ENCODE measurements at regions not wholly inside any gene's neighbourhood (a gene's known extent, or its start where the extent isn't known, plus 50 kb on each side); places are given as distances from the start of the nearest gene placed in this dataset.

GRCh38 chr9:106451223-106451622 is 411.7 kb upstream of the ZNF462 start:
- H3K4me2 ChIP-seq (ENCODE audit: control insufficient read depth, extremely low read depth, insufficient read depth, low read depth, low read length), result no peak overlapping the region
- dilution Hi-C loops (cut with MboI; ENCODE audit: extremely low pct_ligation_motif_present, low sequenced_read_pairs), result no loop called here

DNA sequence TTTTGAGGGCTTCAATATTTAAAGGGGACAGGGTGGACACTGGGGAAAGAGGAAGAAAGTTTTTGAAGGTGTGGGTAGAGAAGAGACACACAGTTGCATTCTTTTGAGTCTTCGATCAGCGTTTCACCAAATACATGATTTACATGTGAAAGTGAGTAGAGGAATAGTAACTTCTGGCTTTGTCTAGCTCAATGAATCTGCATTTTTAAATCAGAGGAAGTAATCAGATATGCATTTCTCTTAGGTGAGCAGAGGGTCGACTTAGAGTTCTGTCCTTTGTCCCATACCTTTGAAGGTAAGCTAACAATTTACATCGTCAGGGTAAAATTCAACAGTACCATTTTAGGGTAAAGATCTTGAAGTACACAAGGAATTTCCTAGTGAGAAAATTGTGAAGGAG is 406.4 kb upstream of the ZNF462 start:
- Histone ChIP-seq H3K27ac (ENCODE audit: control insufficient read depth, insufficient read depth, low read length) (no peak overlapping the region), H3K9me1 (ENCODE audit: control insufficient read depth, extremely low read depth, insufficient read depth, low read length) (no peaks in the 10 kb centered on the region), H3K36me3 (ENCODE audit: control insufficient read depth in 2 of 2, extremely low read depth in 1 of 2, insufficient read depth in 2 of 2, low read length in 2 of 2) (no peaks in the 10 kb centered on the region), H3K9ac (ENCODE audit: control insufficient read depth, extremely low read depth, insufficient read depth, low read length) (no peak overlapping the region), H3K4me1 (ENCODE audit: control insufficient read depth, extremely low read depth, insufficient read depth, low read length) (no peaks in the 10 kb centered on the region), H3K27me3 (ENCODE audit: control insufficient read depth, extremely low read depth, insufficient read depth, low read length) (no peaks in the 10 kb centered on the region), H3K9me3 (ENCODE audit: control insufficient read depth, low read depth, low read length) (no peaks in the 10 kb centered on the region), H3K4me3 (ENCODE audit: control insufficient read depth in 2 of 3, extremely low read depth in 1 of 3, insufficient read depth in 2 of 3, low read depth in 1 of 3, low read length in 3 of 3) (no peak overlapping the region), H3K79me2 (ENCODE audit: control insufficient read depth, insufficient read depth, low read length) (no peaks in the 10 kb centered on the region), H2AFZ (ENCODE audit: control insufficient read depth, low read length) (no peak overlapping the region), H4K20me1 (ENCODE audit: control insufficient read depth, extremely low read depth, insufficient read depth, low read length) (no peaks in the 10 kb centered on the region), H3K4me2 (ENCODE audit: control insufficient read depth, extremely low read depth, insufficient read depth, low read depth, low read length) (no peak overlapping the region)
- dilution Hi-C loops (cut with MboI; ENCODE audit: extremely low pct_ligation_motif_present, low sequenced_read_pairs), result no loop called here
- no peak for TF ChIP-seq EZH2 (IDR thresholded peaks at IDR 0.05; ENCODE audit: low read length)
- no peak for TF ChIP-seq CTCF (optimal IDR thresholded peaks at IDR 0.05 in 1 of 3, IDR thresholded peaks at IDR 0.05 in 1 of 3, conservative IDR thresholded peaks at IDR 0.05 in 1 of 3; ENCODE audit: extremely low read depth in 1 of 3, insufficient read depth in 2 of 3, low read length in 3 of 3)
- no peak for DNase-seq (ENCODE audit: low read depth, low spot score)
- no peak for FAIRE-seq

More at GRCh38 chr9:106451223-106451622, 411.7 kb upstream of the ZNF462 start:
- Histone ChIP-seq H3K27ac (ENCODE audit: control insufficient read depth, insufficient read depth, low read length) (no peak overlapping the region), H3K9me3 (ENCODE audit: control insufficient read depth, low read depth, low read length) (no peaks in the 10 kb centered on the region), H3K27me3 (ENCODE audit: control insufficient read depth, extremely low read depth, insufficient read depth, low read length) (no peaks in the 10 kb centered on the region), H3K9ac (ENCODE audit: control insufficient read depth, extremely low read depth, insufficient read depth, low read length) (no peak overlapping the region), H3K4me1 (ENCODE audit: control insufficient read depth, extremely low read depth, insufficient read depth, low read length) (no peaks in the 10 kb centered on the region), H3K9me1 (ENCODE audit: control insufficient read depth, extremely low read depth, insufficient read depth, low read length) (no peaks in the 10 kb centered on the region), H2AFZ (ENCODE audit: control insufficient read depth, low read length) (no peak overlapping the region), H3K36me3 (ENCODE audit: control insufficient read depth in 2 of 2, extremely low read depth in 1 of 2, insufficient read depth in 2 of 2, low read length in 2 of 2) (no peaks in the 10 kb centered on the region), H3K4me3 (ENCODE audit: control insufficient read depth in 2 of 3, extremely low read depth in 1 of 3, insufficient read depth in 2 of 3, low read depth in 1 of 3, low read length in 3 of 3) (no peak overlapping the region), H3K79me2 (ENCODE audit: control insufficient read depth, insufficient read depth, low read length) (no peaks in the 10 kb centered on the region), H4K20me1 (ENCODE audit: control insufficient read depth, extremely low read depth, insufficient read depth, low read length) (no peaks in the 10 kb centered on the region)
- no peak for DNase-seq (ENCODE audit: low read depth, low spot score)
- no peak for FAIRE-seq
- no peak for TF ChIP-seq EZH2 (IDR thresholded peaks at IDR 0.05; ENCODE audit: low read length)
- no peak for TF ChIP-seq CTCF (optimal IDR thresholded peaks at IDR 0.05 in 1 of 3, IDR thresholded peaks at IDR 0.05 in 1 of 3, conservative IDR thresholded peaks at IDR 0.05 in 1 of 3; ENCODE audit: extremely low read depth in 1 of 3, insufficient read depth in 2 of 3, low read length in 3 of 3)
